Astrocyte of the cerebellum (primary cell): ENCODE measurements at regions not wholly inside any gene's neighbourhood (a gene's known extent, or its start where the extent isn't known, plus 50 kb on each side); places are given as distances from the start of the nearest gene placed in this dataset.
"Not testable (repeated sequence)": the region's sequence is repeated elsewhere in the genome, so short reads cannot be mapped to it uniquely, and the experiment has no call there.

ENCODE experiments used
- DNase-seq: peaks from one replicate; pipeline ENCODE4 v3.0.0-alpha.2; 2011; ENCODE audit warnings: low read depth
- H3K4me3 ChIP-seq: 2 replicates; pipeline ENCODE4 v1.5.1; 2011; ENCODE audit warnings: mild to moderate bottlenecking, low read depth, low read length, moderate library complexity
- in situ Hi-C: cut with HindIII; loops from 2 replicates; pipeline ENCODE4 v1.10.0; 2017; ENCODE audit warnings: low sequenced_read_pairs
- TF ChIP-seq, protein P1 (sequence below): IDR thresholded peaks from 2 replicates; pipeline ENCODE4 v1.5.1; 2012; ENCODE audit warnings: low read length, low read depth, moderate library complexity, mild to moderate bottlenecking; ENCODE audit errors: missing control alignments

DNA sequence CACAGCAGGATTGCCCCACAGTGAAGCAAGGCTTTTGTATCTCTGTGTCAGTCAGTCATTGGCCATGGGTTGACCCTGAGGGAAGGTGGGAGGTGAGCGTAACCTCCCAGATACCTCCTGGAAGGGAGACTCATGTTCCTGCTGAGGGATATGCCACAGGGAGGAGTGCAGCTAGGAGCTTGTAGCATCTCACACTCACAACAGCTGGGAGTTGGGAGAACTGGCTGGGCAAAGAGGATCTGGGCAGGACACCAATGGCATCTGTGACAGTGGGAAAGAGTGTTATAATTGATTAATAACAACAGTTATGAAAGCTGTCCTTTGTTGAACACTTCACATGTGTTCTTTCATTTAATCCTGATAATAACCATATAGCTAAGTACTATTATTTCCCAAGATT lies 171.0 kb downstream of the TLE3 start:
- no peak for DNase-seq
- TF ChIP-seq, protein P1, sequence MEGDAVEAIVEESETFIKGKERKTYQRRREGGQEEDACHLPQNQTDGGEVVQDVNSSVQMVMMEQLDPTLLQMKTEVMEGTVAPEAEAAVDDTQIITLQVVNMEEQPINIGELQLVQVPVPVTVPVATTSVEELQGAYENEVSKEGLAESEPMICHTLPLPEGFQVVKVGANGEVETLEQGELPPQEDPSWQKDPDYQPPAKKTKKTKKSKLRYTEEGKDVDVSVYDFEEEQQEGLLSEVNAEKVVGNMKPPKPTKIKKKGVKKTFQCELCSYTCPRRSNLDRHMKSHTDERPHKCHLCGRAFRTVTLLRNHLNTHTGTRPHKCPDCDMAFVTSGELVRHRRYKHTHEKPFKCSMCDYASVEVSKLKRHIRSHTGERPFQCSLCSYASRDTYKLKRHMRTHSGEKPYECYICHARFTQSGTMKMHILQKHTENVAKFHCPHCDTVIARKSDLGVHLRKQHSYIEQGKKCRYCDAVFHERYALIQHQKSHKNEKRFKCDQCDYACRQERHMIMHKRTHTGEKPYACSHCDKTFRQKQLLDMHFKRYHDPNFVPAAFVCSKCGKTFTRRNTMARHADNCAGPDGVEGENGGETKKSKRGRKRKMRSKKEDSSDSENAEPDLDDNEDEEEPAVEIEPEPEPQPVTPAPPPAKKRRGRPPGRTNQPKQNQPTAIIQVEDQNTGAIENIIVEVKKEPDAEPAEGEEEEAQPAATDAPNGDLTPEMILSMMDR: no peak
- no peak overlapping the region for H3K4me3 ChIP-seq
- in situ Hi-C loops: no loop called here

DNA sequence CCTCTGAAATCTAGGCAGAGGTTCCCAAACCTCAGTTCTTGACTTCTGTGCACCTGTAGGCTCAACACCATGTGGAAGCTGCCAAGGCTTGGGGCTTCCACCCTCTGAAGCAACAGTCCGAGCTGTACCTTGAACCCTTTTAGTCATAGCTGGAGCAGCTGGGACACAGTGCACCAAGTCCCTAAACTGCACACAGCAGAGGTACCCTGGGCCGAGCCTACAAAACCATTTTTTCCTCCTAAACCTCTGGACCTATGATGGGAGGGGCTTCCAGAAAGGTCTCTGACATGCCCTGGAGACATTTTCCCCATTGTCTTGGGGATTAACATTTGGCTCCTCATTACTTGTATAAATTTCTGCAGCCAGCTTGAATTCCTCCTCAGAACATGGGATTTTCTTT lies 168.8 kb downstream of the TLE3 start:
- H3K4me3 ChIP-seq, in situ Hi-C loops, DNase-seq: not testable (repeated sequence)

DNA sequence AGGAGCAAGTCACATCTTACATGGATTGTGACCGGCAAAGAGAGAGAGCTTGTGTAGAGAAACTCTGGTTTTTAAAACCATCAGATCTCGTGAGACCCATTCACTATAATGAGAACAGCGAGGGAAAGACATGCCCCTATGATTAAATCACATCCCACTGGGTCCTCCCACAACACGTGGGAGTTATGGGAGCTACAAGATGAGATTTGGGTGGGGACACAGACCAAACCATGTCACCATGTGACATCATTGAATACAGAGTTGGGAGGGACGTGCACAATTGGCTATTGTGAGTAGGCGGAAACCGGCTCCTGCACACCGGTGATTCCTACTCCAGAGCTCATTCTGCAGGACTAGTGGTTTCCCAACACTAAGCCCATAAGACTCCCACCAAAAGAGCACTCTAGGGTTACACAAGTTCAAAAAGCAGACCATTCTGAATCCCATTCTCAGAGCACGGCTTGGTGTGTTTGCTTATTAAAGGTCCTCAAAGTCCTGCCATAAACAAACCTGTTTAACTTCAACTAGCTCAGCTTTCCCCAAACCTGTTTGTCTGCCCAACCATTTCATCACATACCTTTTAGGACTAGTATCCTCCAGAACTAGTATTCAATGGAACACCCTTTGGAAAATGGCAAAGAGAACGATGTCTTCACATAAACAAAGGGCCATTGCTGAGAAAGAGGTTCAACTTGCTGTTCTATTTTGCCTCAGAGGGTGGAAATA lies 167.6 kb downstream of the TLE3 start:
- in situ Hi-C loops: no loop called here
- no peak overlapping the region for H3K4me3 ChIP-seq
- no peak for DNase-seq
- TF ChIP-seq, protein P1: no peak

GRCh38 chr15:69930754-69931153 lies 167.0 kb downstream of the TLE3 start:
- in situ Hi-C loops: no loop called here
- H3K4me3 ChIP-seq: no peak overlapping the region
- no peak for DNase-seq
- TF ChIP-seq, protein P1: no peak

- in situ Hi-C loops: no loop called here
- TF ChIP-seq, protein P1: no peak
Measured at GRCh38 chr15:69931156-69931555, 166.6 kb downstream of the TLE3 start.

DNA sequence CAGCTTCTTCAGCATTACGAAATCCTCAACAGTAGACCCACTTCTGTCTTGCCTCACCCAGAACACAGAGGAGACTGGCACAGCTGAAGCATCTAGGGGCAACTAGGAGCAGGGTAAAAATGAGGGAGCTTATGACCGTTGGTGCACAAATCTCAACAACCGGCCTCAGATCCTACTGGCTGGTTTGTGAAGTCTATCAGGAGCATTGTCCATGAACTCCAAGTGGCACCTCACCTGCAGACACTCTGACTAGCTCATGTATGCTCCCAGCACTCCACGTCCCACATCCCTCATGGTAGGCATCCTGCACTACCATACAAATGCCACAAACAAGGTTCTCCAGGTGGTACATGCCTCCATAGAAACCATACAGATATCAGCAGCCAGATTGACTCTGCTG lies 163.1 kb downstream of the TLE3 start:
- in situ Hi-C loops: no loop called here
- TF ChIP-seq, protein P1: no peak
- no peak overlapping the region for H3K4me3 ChIP-seq
- no peak for DNase-seq

More at GRCh38 chr15:69931156-69931555, 166.6 kb downstream of the TLE3 start:
- no peak for DNase-seq
- no peak overlapping the region for H3K4me3 ChIP-seq

GRCh38 chr15:69939513-69940440 lies 157.9 kb downstream of the TLE3 start:
- in situ Hi-C loops: no loop called here
- no peak for DNase-seq
- TF ChIP-seq, protein P1: no peak
- no peak overlapping the region for H3K4me3 ChIP-seq
